Left ventricle myocardium superior (tissue), 1 donor: ENCODE measurements at regions not wholly inside any gene's neighbourhood (a gene's known extent, or its start where the extent isn't known, plus 50 kb on each side); places are given as distances from the start of the nearest gene placed in this dataset.
"Not testable (repeated sequence)": the region's sequence is repeated elsewhere in the genome, so short reads cannot be mapped to it uniquely, and the experiment has no call there.

ENCODE experiments used
- ATAC-seq: fragments of 200-7000 bp; cut with Tn5 transposase; one replicate; pipeline ENCODE4 v1.9.1; 2020; ENCODE audit warnings: mild to moderate bottlenecking, moderate library complexity
- DNase-seq: peaks from one replicate; pipeline ENCODE4 v3.0.0-alpha.2; 2020
- intact Hi-C: fragments of 100-400 bp; cut with micrococcal nuclease; formaldehyde crosslinking; loops from one replicate; pipeline ENCODE4 v1.11.0; 2022
- donor health status: DM: no; HTN: yes; CAD: no; lungs with severe emphysema.

- DNase-seq (no peak), ATAC-seq (no peak)
- intact Hi-C loops = no loop called here
These were observed 144.0 kb upstream of the ADAMTS3 start for GRCh38 chr4:72712997-72713396.

DNA sequence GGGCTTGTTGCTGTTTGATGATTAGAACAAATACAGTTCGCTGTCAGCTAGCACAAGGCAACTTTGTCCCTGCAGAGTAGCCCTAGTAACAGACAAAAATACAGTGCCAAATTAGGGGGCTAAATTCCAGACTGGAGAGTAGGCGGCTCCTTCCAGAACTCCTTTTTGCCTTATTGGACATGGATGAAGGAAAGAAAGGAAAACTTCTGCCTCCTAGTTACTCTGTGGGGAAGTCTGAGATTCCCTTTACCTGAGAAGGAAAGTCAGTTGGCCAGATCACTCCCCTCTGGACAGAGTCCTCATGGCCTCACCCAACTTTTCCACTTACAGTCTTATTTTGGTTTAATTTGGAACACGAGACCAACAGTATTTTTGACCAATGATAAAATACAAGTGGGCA is 140.5 kb upstream of the ADAMTS3 start:
- intact Hi-C loops = loop anchor here (10.0 kb wide), 2 partner anchors 205 to 305 kb away; no protein-coding TSS in a partner anchor
- ATAC-seq (no peak), DNase-seq (no peak)

DNA sequence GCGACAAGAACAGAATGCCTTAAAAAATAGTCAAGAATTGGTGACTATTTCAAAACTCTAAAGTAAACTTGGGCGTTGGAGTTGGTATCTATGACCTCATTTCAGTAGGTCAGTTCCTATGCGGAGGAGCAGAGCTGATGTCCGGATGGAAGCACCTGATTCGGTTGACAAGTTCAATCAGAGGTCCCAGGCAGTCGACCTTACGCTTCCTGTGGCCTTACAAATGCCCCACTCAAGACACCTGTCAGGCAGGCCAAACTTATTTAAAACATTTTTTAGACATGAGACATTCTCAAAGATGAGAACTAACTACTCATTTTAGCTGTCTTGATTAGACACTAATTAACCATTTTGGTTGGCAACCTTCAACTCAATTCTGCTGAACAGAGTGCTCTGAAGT is 137.7 kb upstream of the ADAMTS3 start:
- DNase-seq = no peak
- no peak for ATAC-seq
- intact Hi-C loops = loop anchor here (10.0 kb wide), 2 partner anchors 208 to 308 kb away; no protein-coding TSS in a partner anchor

- ATAC-seq, DNase-seq: not testable (repeated sequence)
- intact Hi-C loops = loop anchor here (10.0 kb wide), 2 partner anchors 210 to 310 kb away; no protein-coding TSS in a partner anchor
These were observed 136.1 kb upstream of the ADAMTS3 start for GRCh38 chr4:72704925-72705640.

GRCh38 chr4:72702948-72703347 is 133.9 kb upstream of the ADAMTS3 start:
- ATAC-seq (no peak), DNase-seq (no peak)
- intact Hi-C loops = loop anchor here (10.0 kb wide), 2 partner anchors 212 to 312 kb away; no protein-coding TSS in a partner anchor

- intact Hi-C loops = loop anchor here (10.0 kb wide), 2 partner anchors 213 to 313 kb away; no protein-coding TSS in a partner anchor
- ATAC-seq (peak; percentile 61), DNase-seq (no peak)
These were observed 133.2 kb upstream of the ADAMTS3 start for GRCh38 chr4:72701987-72702819.

GRCh38 chr4:72690771-72691170 is 121.8 kb upstream of the ADAMTS3 start:
- no peak for ATAC-seq
- intact Hi-C loops = no loop called here
- no peak for DNase-seq

DNA sequence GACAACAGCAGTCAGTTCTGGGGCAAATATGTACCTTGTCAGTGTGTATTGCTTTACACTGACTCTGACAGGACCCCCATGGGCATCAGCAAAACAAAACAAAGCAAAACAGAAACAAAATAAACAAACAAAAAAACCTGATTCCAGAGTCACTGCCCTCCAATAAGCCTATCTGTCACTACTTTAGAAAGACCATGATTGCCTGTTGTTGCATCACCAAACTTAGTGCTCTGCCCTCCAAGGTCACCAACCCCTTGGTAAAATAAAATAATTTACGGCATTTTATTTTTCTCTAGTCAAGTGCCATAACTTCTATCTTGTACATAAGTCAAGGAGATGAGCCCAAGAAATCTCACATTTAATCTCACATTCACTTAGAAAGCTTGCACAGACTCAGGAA is 120.9 kb upstream of the ADAMTS3 start:
- no peak for ATAC-seq

GRCh38 chr4:72686390-72686789 is 117.4 kb upstream of the ADAMTS3 start:
- intact Hi-C loops, DNase-seq, ATAC-seq: not testable (repeated sequence)

More for the DNA sequence above, 120.9 kb upstream of the ADAMTS3 start:
- intact Hi-C loops = no loop called here
- no peak for DNase-seq

- intact Hi-C loops = no loop called here
- DNase-seq = no peak
- no peak for ATAC-seq
These were observed 110.6 kb upstream of the ADAMTS3 start for GRCh38 chr4:72679666-72680065.

GRCh38 chr4:72677886-72678285 is 108.9 kb upstream of the ADAMTS3 start:
- intact Hi-C loops = no loop called here
- DNase-seq = no peak
- no peak for ATAC-seq

DNA sequence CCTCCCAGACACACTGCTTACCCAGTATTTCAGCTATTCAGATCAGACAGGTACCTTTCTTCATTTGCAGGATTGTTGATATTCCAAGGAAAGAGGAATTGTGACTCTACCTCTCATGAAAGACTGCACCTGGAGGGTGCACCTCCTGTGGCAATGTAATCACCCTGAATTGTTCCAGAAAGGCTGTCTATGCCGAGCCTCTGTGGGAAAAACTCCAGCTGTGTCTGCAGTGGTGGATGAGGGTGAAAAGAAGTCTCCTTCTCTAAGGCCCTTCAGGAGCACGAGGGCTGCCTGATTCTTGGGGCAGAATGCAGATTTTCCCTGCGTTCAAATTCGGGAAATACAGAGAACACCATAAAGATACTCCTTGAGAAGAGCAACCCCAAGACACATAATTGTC is 108.2 kb upstream of the ADAMTS3 start:
- DNase-seq (no peak), ATAC-seq (no peak)
- intact Hi-C loops = no loop called here

- intact Hi-C loops = no loop called here
- no peak for DNase-seq
- no peak for ATAC-seq
These were observed 103.0 kb upstream of the ADAMTS3 start for GRCh38 chr4:72671980-72672379.

DNA sequence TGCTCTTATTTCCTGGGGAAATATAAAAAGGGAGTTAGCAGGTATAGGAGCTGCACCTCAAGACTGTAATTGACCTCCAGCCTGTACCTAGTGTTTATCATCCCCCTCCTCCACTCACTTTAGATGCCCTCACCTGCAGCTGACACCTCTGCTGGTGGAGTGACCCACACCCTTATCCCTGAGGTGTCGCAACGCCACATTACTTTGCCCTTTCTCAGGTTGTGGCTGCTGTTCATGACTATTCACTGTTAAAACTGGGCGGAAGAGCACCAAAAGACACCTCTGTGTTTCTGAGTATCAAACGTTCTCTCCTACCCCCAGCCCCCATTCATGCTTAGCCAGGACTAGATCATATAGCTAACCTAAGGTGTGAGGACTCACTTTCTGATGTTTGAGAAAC is 101.5 kb upstream of the ADAMTS3 start:
- intact Hi-C loops = no loop called here
- no peak for ATAC-seq
- no peak for DNase-seq

DNA sequence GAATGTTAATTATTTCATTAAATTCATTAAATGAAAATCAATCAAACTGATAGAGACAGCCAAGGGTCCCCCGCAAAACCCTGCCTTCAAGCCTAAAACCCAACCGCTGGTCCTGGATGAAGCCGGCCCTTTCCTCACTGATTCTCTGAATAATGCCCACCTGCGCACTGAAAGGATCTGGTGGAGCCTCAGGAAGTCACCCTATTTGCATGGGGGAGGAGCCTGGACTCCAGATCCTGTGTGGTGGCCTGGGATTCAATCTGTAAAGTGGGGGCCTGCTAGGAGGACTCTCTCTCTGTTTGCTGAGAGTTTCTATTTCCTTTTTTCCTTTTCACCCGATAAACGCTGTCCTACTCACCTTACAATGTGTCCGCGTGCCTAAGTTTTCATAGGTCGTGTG is 97.9 kb upstream of the ADAMTS3 start:
- intact Hi-C loops = no loop called here
- no peak for ATAC-seq

GRCh38 chr4:72665171-72665968 is 96.3 kb upstream of the ADAMTS3 start:
- DNase-seq = no peak
- intact Hi-C loops = no loop called here
- ATAC-seq = no peak

More for the DNA sequence above, 97.9 kb upstream of the ADAMTS3 start:
- DNase-seq = no peak

- intact Hi-C loops = no loop called here
- no peak for ATAC-seq
These were observed 94.8 kb upstream of the ADAMTS3 start for GRCh38 chr4:72663828-72664227.

DNA sequence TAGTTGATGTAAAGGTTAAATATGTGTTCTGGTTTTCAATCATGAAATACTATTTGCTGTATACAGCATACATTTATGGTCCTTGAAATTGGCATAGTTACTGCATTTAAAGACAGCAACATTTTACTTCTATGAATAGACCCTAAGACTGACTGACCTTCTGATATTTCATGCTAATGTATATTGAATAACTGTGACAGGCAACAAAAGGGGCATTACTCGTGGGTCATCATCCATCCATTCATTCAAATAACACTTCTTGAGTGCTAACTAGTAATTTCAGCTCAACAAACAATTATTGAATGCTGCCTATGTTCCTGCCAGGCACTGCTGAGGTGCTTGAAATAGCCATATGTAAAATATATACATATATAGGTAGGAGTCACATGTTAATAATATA is 92.8 kb upstream of the ADAMTS3 start:
- DNase-seq (no peak), ATAC-seq (no peak)
- intact Hi-C loops = no loop called here

More at GRCh38 chr4:72663828-72664227, 94.8 kb upstream of the ADAMTS3 start:
- DNase-seq = no peak

DNA sequence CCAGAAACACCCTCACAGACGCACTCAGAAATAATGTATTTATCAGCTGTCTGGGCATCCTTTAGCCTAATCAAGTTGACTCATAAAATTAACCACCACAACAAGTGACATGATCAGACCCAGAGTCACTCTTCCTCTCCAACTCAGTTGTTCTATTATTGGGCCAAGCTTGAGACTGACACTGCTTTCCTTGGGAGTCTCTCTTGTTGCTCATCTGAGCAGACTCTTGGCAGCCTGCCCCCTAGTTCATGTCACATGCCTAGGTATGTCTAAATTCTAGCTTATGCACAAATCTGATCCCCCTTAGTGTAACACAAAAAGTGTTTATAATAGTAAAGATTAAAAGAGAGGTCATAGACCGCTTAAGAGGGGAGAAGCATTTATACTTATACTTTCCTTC is 72.6 kb upstream of the ADAMTS3 start:
- no peak for ATAC-seq
- DNase-seq = no peak
- intact Hi-C loops = no loop called here
